ENCODE measurements at regions not wholly inside any gene's neighbourhood (a gene's known extent, or its start where the extent isn't known, plus 50 kb on each side); places are given as distances from the start of the nearest gene placed in this dataset.

- H2AK5ac ChIP-seq (ENCODE audit: low read depth, low read length), result no peak overlapping the region
- H3K14ac ChIP-seq (ENCODE audit: insufficient read length), result no peak overlapping the region
- H2AFZ ChIP-seq (ENCODE audit: low read length), result no peak overlapping the region
- H3K4me1 ChIP-seq (replicated peaks in 1 of 4; ENCODE audit: control insufficient read depth in 3 of 4, insufficient read depth in 4 of 4, low read length in 3 of 4), result no peaks in the 10 kb centered on the region
- H3K36me3 ChIP-seq (ENCODE audit: control insufficient read depth in 2 of 4, insufficient read depth in 4 of 4, low read length in 3 of 4), result no peaks in the 10 kb centered on the region
- H2BK5ac ChIP-seq (ENCODE audit: low read depth, low read length), result no peak overlapping the region
- no peak overlapping the region for H3K4ac ChIP-seq (replicated peaks; ENCODE audit: insufficient read length, low read depth, low read length)
- no peak overlapping the region for H2BK12ac ChIP-seq (ENCODE audit: low read depth, low read length)
- no peak overlapping the region for H3K4me3 ChIP-seq (ENCODE audit: extremely low read depth in 1 of 4, insufficient read depth in 2 of 4, low read depth in 3 of 4, low read length in 4 of 4)
- no peaks in the 10 kb centered on the region for H3K79me1 ChIP-seq (ENCODE audit: low read depth, low read length)
- no peak overlapping the region for H3K9ac ChIP-seq (replicated peaks in 1 of 4; ENCODE audit: extremely low read depth in 1 of 4, low read depth in 3 of 4, low read length in 3 of 4)
- H2BK20ac ChIP-seq (ENCODE audit: low read length), result no peak overlapping the region
- H3K27me3 ChIP-seq (replicated peaks in 1 of 4; ENCODE audit: control insufficient read depth in 3 of 4, extremely low read depth in 1 of 4, insufficient read depth in 3 of 4, low read length in 3 of 4), result no peaks in the 10 kb centered on the region; a peak in 1 of 7 replicates
- no peak overlapping the region for H4K91ac ChIP-seq (replicated peaks; ENCODE audit: insufficient read length, low read length)
- H4K8ac ChIP-seq (ENCODE audit: extremely low read depth, insufficient read depth, low read length), result no peak overlapping the region
- no peak overlapping the region for H3K27ac ChIP-seq (ENCODE audit: low read depth, low read length)
- no peak overlapping the region for H2BK120ac ChIP-seq (replicated peaks; ENCODE audit: low read depth, low read length)
- H3K9me3 ChIP-seq (ENCODE audit: insufficient read depth in 2 of 2, low read depth in 1 of 2, low read length in 1 of 2), result no peaks in the 10 kb centered on the region
- H3K18ac ChIP-seq (ENCODE audit: extremely low read depth, low read length), result no peak overlapping the region
- H3K23ac ChIP-seq (ENCODE audit: insufficient read length), result no peak overlapping the region
- CTCF ChIA-PET (ENCODE audit: partially characterized antibody), result interaction anchor here (0.6 kb wide), 1 partner anchor 691 kb away, joined by 4 read pairs; no protein-coding TSS in a partner anchor
- TF ChIP-seq EZH2 (IDR thresholded peaks at IDR 0.05; ENCODE audit: low read depth, low read length, severe bottlenecking) (no peak), E2F6 (IDR thresholded peaks at IDR 0.05) (0 out of 2 replicates have a peak, but pooled peaks have one; percentile 34), HDAC6 (IDR thresholded peaks at IDR 0.05; ENCODE audit: low read depth, low read length) (no peak), ASH2L (IDR thresholded peaks at IDR 0.05; ENCODE audit: low read length) (no peak), USF2 (IDR thresholded peaks at IDR 0.05; ENCODE audit: low read length) (no peak)
- POLR2A ChIA-PET (ENCODE audit: partially characterized antibody), result no interaction called here
- 91% methylated on average over 10 of the region's 12 CpGs; no CpG with 5 or more reads in 1 of the 2 experiments for WGBS, 2 experiments (ENCODE audit: extremely low coverage in 1 of 2, insufficient coverage in 1 of 2, insufficient read length in 1 of 2, insufficient replicate concordance in 2 of 2, low coverage in 1 of 2, low lambda C conversion rate in 2 of 2, missing lambda C conversion rate in 1 of 2)
- no peak overlapping the region for H3K56ac ChIP-seq (replicated peaks; ENCODE audit: insufficient read length, low read depth, low read length)
- no peaks in the 10 kb centered on the region for H3K79me2 ChIP-seq (ENCODE audit: control insufficient read depth in 1 of 2, insufficient read depth in 2 of 2, low read length in 2 of 2)
- H3K23me2 ChIP-seq (ENCODE audit: low read depth, low read length), result no peaks in the 10 kb centered on the region
- H2BK15ac ChIP-seq (ENCODE audit: low read length), result no peak overlapping the region
- H3K4me2 ChIP-seq (ENCODE audit: insufficient read depth in 1 of 2, low read depth in 2 of 2, low read length in 2 of 2), result no peak overlapping the region
- H4K20me1 ChIP-seq (replicated peaks in 1 of 2; ENCODE audit: control insufficient read depth in 1 of 2, insufficient read depth in 2 of 2, low read length in 2 of 2), result no peaks in the 10 kb centered on the region
- H4K5ac ChIP-seq (ENCODE audit: insufficient read length, low read depth, low read length), result no peak overlapping the region
- FAIRE-seq, result no peak
- DNase-seq (ENCODE audit: low read depth in 1 of 2, low spot score in 2 of 2), result no peak
Measured at GRCh38 chr9:14383773-14384172, 69.8 kb upstream of the NFIB start.
